GM12878 (cell line): ENCODE measurements at regions not wholly inside any gene's neighbourhood (a gene's known extent, or its start where the extent isn't known, plus 50 kb on each side); places are given as distances from the start of the nearest gene placed in this dataset.

Experiments used
- ATAC-seq: fragments of 200-7000 bp; cut with Tn5 transposase; 3 replicates; pipeline ENCODE4 v1.9.1; 2020; ENCODE audit warnings: mild to moderate bottlenecking, moderate library complexity
- BruUV-seq: library from RNA; stranded (reverse); fragments of 400-500 nt; replicated peaks from 2 replicates; lab custom pipeline; 2021; lab: Mats Ljungman, UMichigan
- CTCF ChIA-PET: fragments of 300-600 bp; sonication (Branson Sonifier 250); formaldehyde crosslinking; extraction: SDS; loops from one replicate; lab custom pipeline; 2021; ENCODE audit warnings: inconsistent platforms; lab: Yijun Ruan, JAX
- POLR2A ChIA-PET: fragments of 350-600 bp; formaldehyde crosslinking; extraction: SDS; loops from one replicate; lab custom pipeline; 2021; ENCODE audit warnings: inconsistent platforms; lab: Charles Lee
- RAD21 ChIA-PET: fragments of 300-600 bp; sonication (Branson Sonifier 250); formaldehyde crosslinking; loops from one replicate; lab custom pipeline; 2023; ENCODE audit warnings: antibody characterized with exemption; ENCODE audit not compliant: unreplicated experiment; lab: Charles Lee
- SMC1A ChIA-PET: fragments of 300-600 bp; sonication (Branson Sonifier 250); formaldehyde crosslinking; loops from one replicate; lab custom pipeline; 2023; ENCODE audit not compliant: unreplicated experiment, uncharacterized antibody; lab: Charles Lee
- DNase-seq: peaks from one replicate; pipeline ENCODE4 v3.0.0-alpha.2; 2011; ENCODE audit warnings: low read depth, low spot score
- FAIRE-seq: peaks from 3 replicates; lab custom pipeline; 2011; peaks lifted over from hg19 to GRCh38; lab: Jason Lieb, UNC
- H2AFZ ChIP-seq: 2 replicates; pipeline ENCODE4 v1.6.0; 2011; ENCODE audit warnings: low read depth, low read length, control low read depth; ENCODE audit not compliant: control insufficient read depth
- H3K27ac ChIP-seq: 2 replicates; pipeline ENCODE4 v1.5.1; 2011; ENCODE audit warnings: control low read depth; ENCODE audit not compliant: control insufficient read depth, insufficient read depth
- H3K27me3 ChIP-seq, 2 experiments: replicated peaks in 1 of 2; 2 replicates each; pipeline versions ENCODE4 v1.6.0 to v1.6.1; 2011; ENCODE audit warnings: low read length in 1 of 2; ENCODE audit not compliant: control insufficient read depth in 2 of 2, insufficient read depth in 2 of 2
- H3K36me3 ChIP-seq, 2 experiments: 2 replicates each; pipeline ENCODE4 v1.5.1; 2011; ENCODE audit warnings: low read length in 1 of 2; ENCODE audit not compliant: control insufficient read depth in 2 of 2, insufficient read depth in 2 of 2
- H3K4me1 ChIP-seq: 2 replicates; pipeline ENCODE4 v1.6.1; 2011; ENCODE audit warnings: mild to moderate bottlenecking, low read length, moderate library complexity, mixed read lengths; ENCODE audit not compliant: control insufficient read depth, insufficient read depth
- H3K4me2 ChIP-seq: 2 replicates; pipeline ENCODE4 v1.6.0; 2011; ENCODE audit warnings: control low read depth; ENCODE audit not compliant: control insufficient read depth, insufficient read depth
- H3K4me3 ChIP-seq: fragments of 200-600 bp; sonication (generic); 2 replicates; pipeline ENCODE4 v1.5.1; 2016
- H3K79me2 ChIP-seq: 2 replicates; pipeline ENCODE4 v1.6.0; 2011; ENCODE audit warnings: low read length; ENCODE audit not compliant: control insufficient read depth, insufficient read depth
- H3K9ac ChIP-seq: 2 replicates; pipeline ENCODE4 v1.8.0; 2011; ENCODE audit warnings: low read length, control low read depth, mixed read lengths; ENCODE audit not compliant: control insufficient read depth, insufficient read depth
- H3K9me3 ChIP-seq: replicated peaks from 3 replicates; pipeline ENCODE4 v1.5.1; 2011; ENCODE audit warnings: mild to moderate bottlenecking, low read length; ENCODE audit not compliant: control insufficient read depth, insufficient read depth
- H4K20me1 ChIP-seq: 2 replicates; pipeline ENCODE4 v1.6.0; 2011; ENCODE audit not compliant: control insufficient read depth, insufficient read depth
- ATF2 ChIP-seq: IDR thresholded peaks from 2 replicates; pipeline ENCODE4 v1.6.1; 2012; ENCODE audit warnings: low read length, inconsistent platforms
- BCLAF1 ChIP-seq: fragments of 450-650 bp; IDR thresholded peaks from 2 replicates; pipeline ENCODE4 v1.6.1; 2017; ENCODE audit warnings: antibody characterized with exemption, mild to moderate bottlenecking, moderate library complexity
- BRCA1 ChIP-seq: IDR thresholded peaks from 2 replicates; pipeline ENCODE4 v1.6.1; 2011; ENCODE audit warnings: low read depth, low read length, improper control_type of control experiment
- CEBPZ ChIP-seq: fragments of 150-350 bp; IDR thresholded peaks from 2 replicates; pipeline ENCODE4 v1.6.1; 2016; ENCODE audit warnings: low read depth, low read length
- DPF2 ChIP-seq: fragments of 450-650 bp; IDR thresholded peaks from 2 replicates; pipeline ENCODE4 v1.6.1; 2017; ENCODE audit warnings: mild to moderate bottlenecking
- GABPA ChIP-seq: IDR thresholded peaks from 2 replicates; pipeline ENCODE4 v1.6.1; 2014; ENCODE audit warnings: antibody characterized with exemption, low read depth, mild to moderate bottlenecking, inconsistent platforms
- IRF5 ChIP-seq: fragments of 450-650 bp; IDR thresholded peaks from 2 replicates; pipeline ENCODE4 v1.6.1; 2017; ENCODE audit warnings: borderline replicate concordance
- LARP7 ChIP-seq: fragments of 450-650 bp; IDR thresholded peaks from 2 replicates; pipeline ENCODE4 v1.6.1; 2017; ENCODE audit warnings: mild to moderate bottlenecking
- MEF2A ChIP-seq: IDR thresholded peaks from 2 replicates; pipeline ENCODE4 v1.6.1; 2011; ENCODE audit warnings: low read depth, mild to moderate bottlenecking, low read length, moderate library complexity; ENCODE audit not compliant: insufficient read depth
- MTA2 ChIP-seq: fragments of 450-650 bp; IDR thresholded peaks from 2 replicates; pipeline ENCODE4 v1.6.1; 2016; ENCODE audit warnings: low read depth, mild to moderate bottlenecking, moderate library complexity
- NFYB ChIP-seq: IDR thresholded peaks from 2 replicates; pipeline ENCODE4 v1.6.1; 2011; ENCODE audit warnings: low read depth, mild to moderate bottlenecking, low read length, improper control_type of control experiment, moderate library complexity; ENCODE audit not compliant: insufficient read depth
- PAX8 ChIP-seq: fragments of 450-650 bp; IDR thresholded peaks from 2 replicates; pipeline ENCODE4 v1.6.1; 2017; ENCODE audit warnings: mild to moderate bottlenecking, moderate library complexity
- PKNOX1 ChIP-seq: fragments of 450-650 bp; IDR thresholded peaks from 2 replicates; pipeline ENCODE4 v1.6.1; 2016; ENCODE audit warnings: mild to moderate bottlenecking
- SUZ12 ChIP-seq: fragments of 200-600 bp; sonication (generic); IDR thresholded peaks from one replicate; pipeline ENCODE4 v1.6.1; 2018; ENCODE audit warnings: antibody characterized with exemption, mild to moderate bottlenecking; ENCODE audit not compliant: unreplicated experiment
- TBL1XR1 ChIP-seq: IDR thresholded peaks from 2 replicates; pipeline ENCODE4 v1.6.1; 2012; ENCODE audit warnings: low read depth, low read length, improper control_type of control experiment
- WGBS: methylation state at CpG from one replicate; pipeline ENCODE4 v1.1.6; 2016; ENCODE audit warnings: low lambda C conversion rate; ENCODE audit not compliant: insufficient replicate concordance, insufficient coverage; ENCODE audit errors: missing lambda C conversion rate; 5-methylcytosine and 5-hydroxymethylcytosine counted together
- in situ Hi-C: fragments of 300-500 bp; cut with MboI; formaldehyde crosslinking; loops from 9 replicates; pipeline ENCODE4 v1.14.3; 2018; ENCODE audit warnings: mixed read lengths
- intact Hi-C: fragments of 100-400 bp; cut with micrococcal nuclease; formaldehyde crosslinking; loops from one replicate; pipeline ENCODE4 v1.14.2; 2022; ENCODE audit not compliant: unreplicated experiment

GRCh38 chr14:37711356-37711830, 116.0 kb downstream of the TTC6 start:
- ATAC-seq (no peak), FAIRE-seq (no peak), DNase-seq (no peak)
- H3K4me3 ChIP-seq, result no peak overlapping the region
- no peaks in the 10 kb centered on the region for H3K9me3 ChIP-seq
- H3K4me2 ChIP-seq, result no peak overlapping the region
- H3K27me3 ChIP-seq, result no peaks in the 10 kb centered on the region
- WGBS, result 0% methylated on average over 1 of the region's 1 CpG
- no peak overlapping the region for H3K9ac ChIP-seq
- TF ChIP-seq CEBPZ (no peak), DPF2 (no peak), GABPA (no peak), PKNOX1 (no peak), MEF2A (no peak), IRF5 (no peak), NFYB (no peak), BCLAF1 (no peak), TBL1XR1 (no peak), BRCA1 (no peak), LARP7 (no peak), SUZ12 (no peak), PAX8 (no peak), MTA2 (no peak), ATF2 (no peak)
- no peaks in the 10 kb centered on the region for H3K4me1 ChIP-seq
- H3K36me3 ChIP-seq, result no peaks in the 10 kb centered on the region
- intact Hi-C loops, result no loop called here
- ChIA-PET CTCF (no interaction called here), SMC1A (no interaction called here), RAD21 (no interaction called here), POLR2A (no interaction called here)
- H3K79me2 ChIP-seq, result no peaks in the 10 kb centered on the region
- no TSS peak for BruUV-seq
- in situ Hi-C loops, result no loop called here
- no peaks in the 10 kb centered on the region for H4K20me1 ChIP-seq
- no peak overlapping the region for H2AFZ ChIP-seq
- H3K27ac ChIP-seq, result no peak overlapping the region
